Right ventricle myocardium inferior (tissue), 1 donor: ENCODE measurements at regions not wholly inside any gene's neighbourhood (a gene's known extent, or its start where the extent isn't known, plus 50 kb on each side); places are given as distances from the start of the nearest gene placed in this dataset.

ENCODE experiments used
- ATAC-seq: fragments of 200-7000 bp; cut with Tn5 transposase; one replicate; pipeline ENCODE4 v1.9.1; 2020; ENCODE audit warnings: mild to moderate bottlenecking, moderate library complexity
- DNase-seq: peaks from one replicate; pipeline ENCODE4 v3.0.0; 2021; ENCODE audit errors: missing footprints
- intact Hi-C: fragments of 100-400 bp; cut with DNase I; formaldehyde crosslinking; loops from one replicate; pipeline ENCODE4 v1.11.0; 2022
- donor health status: DM: no; HTN: yes; CAD: no; lungs with severe emphysema.

GRCh38 chr13:33493672-33494365 lies 208.3 kb upstream of the STARD13 start:
- no peak for DNase-seq
- ATAC-seq: no peak
- intact Hi-C loops: loop anchor here (5.0 kb wide), 1 partner anchor 142 kb away; no protein-coding TSS in a partner anchor

GRCh38 chr13:33494596-33495204 lies 209.1 kb upstream of the STARD13 start:
- DNase-seq (no peak), ATAC-seq (no peak)
- intact Hi-C loops: loop anchor here (5.0 kb wide), 1 partner anchor 142 kb away; no protein-coding TSS in a partner anchor

- no peak for DNase-seq
- no peak for ATAC-seq
- intact Hi-C loops: no loop called here
Measured at GRCh38 chr13:33496336-33496735, 210.8 kb upstream of the STARD13 start.

- intact Hi-C loops: no loop called here
- DNase-seq (no peak), ATAC-seq (no peak)
Measured at GRCh38 chr13:33497146-33497845, 211.7 kb upstream of the STARD13 start.

- ATAC-seq (no peak), DNase-seq (no peak)
- intact Hi-C loops: no loop called here
Measured at GRCh38 chr13:33508060-33508459, 222.5 kb upstream of the STARD13 start.

- DNase-seq: peak; percentile 59
- intact Hi-C loops: no loop called here
- peak; percentile 83 for ATAC-seq
Measured at GRCh38 chr13:33509642-33510229, 224.2 kb upstream of the STARD13 start.

- intact Hi-C loops: no loop called here
- peak; percentile 21 for ATAC-seq
- no peak for DNase-seq
Measured at GRCh38 chr13:33510350-33510970, 224.9 kb upstream of the STARD13 start.

GRCh38 chr13:33512880-33513554 lies 227.5 kb upstream of the STARD13 start:
- ATAC-seq: no peak
- intact Hi-C loops: no loop called here
- no peak for DNase-seq

- intact Hi-C loops: no loop called here
- no peak for DNase-seq
- ATAC-seq: no peak
Measured at GRCh38 chr13:33514362-33514761, 228.8 kb upstream of the STARD13 start.

GRCh38 chr13:33515146-33515545 lies 229.6 kb upstream of the STARD13 start:
- ATAC-seq (no peak), DNase-seq (no peak)
- intact Hi-C loops: no loop called here

GRCh38 chr13:33518452-33518851 lies 232.9 kb upstream of the STARD13 start:
- intact Hi-C loops: no loop called here
- DNase-seq (no peak), ATAC-seq (no peak)

GRCh38 chr13:33519561-33520467 lies 234.3 kb upstream of the STARD13 start:
- intact Hi-C loops: no loop called here
- ATAC-seq: no peak
- DNase-seq: no peak

GRCh38 chr13:33520468-33520839 lies 234.9 kb upstream of the STARD13 start:
- DNase-seq (no peak), ATAC-seq (no peak)
- intact Hi-C loops: no loop called here

GRCh38 chr13:33524086-33524485 lies 238.5 kb upstream of the STARD13 start:
- intact Hi-C loops: no loop called here
- no peak for ATAC-seq
- no peak for DNase-seq

- DNase-seq: no peak
- intact Hi-C loops: no loop called here
- no peak for ATAC-seq
Measured at GRCh38 chr13:33525763-33526162, 240.2 kb upstream of the STARD13 start.

- ATAC-seq: no peak
- intact Hi-C loops: no loop called here
- DNase-seq: no peak
Measured at GRCh38 chr13:33526718-33527117, 241.2 kb upstream of the STARD13 start.

- DNase-seq (no peak), ATAC-seq (no peak)
- intact Hi-C loops: no loop called here
Measured at GRCh38 chr13:33528896-33529295, 243.3 kb upstream of the STARD13 start.

- DNase-seq (no peak), ATAC-seq (no peak)
- intact Hi-C loops: no loop called here
Measured at GRCh38 chr13:33531484-33531883, 245.9 kb upstream of the STARD13 start.
